ENCODE measurements at regions not wholly inside any gene's neighbourhood (a gene's known extent, or its start where the extent isn't known, plus 50 kb on each side); places are given as distances from the start of the nearest gene placed in this dataset.

DNA sequence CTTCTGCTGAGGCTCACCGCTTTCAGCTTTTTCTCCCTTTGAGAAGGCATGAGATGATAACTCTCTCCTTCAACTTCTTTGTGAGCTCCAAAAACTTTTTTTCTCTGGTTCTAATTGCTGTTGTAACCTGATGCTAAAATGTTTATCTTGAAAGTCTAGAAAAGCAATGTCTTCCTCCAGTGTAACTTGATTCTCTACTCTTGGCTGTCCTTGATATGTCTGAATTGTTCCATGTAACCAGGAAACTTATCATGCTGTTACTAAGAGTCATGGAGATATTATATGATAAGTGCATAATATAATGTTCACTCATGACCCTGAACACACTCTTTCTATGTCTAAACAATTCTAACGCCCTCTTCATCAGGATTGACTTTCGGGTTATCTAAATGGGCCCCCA, 128.0 kb upstream of the ABCA1 start:
- Mint-ChIP-seq H3K4me1 (peaks cover 40% of the 10 kb centered on the region), H3K4me3 (no peak overlapping the region), H3K9me3 (no peaks in the 10 kb centered on the region), H3K36me3 (peaks cover 0 to 4% of the 10 kb centered on the region in 2 donors), H3K27me3 (ENCODE audit: low read depth in 3 of 3) (peaks cover 0 to 10% (median 1%) of the 10 kb centered on the region in 3 donors), H3K27ac (no peak overlapping the region)
- no peak overlapping the region for H3K4me2 ChIP-seq (replicated peaks; ENCODE audit: extremely low read depth, low read length, poor library complexity, severe bottlenecking)
- no peaks in the 10 kb centered on the region for H3K36me3 ChIP-seq (replicated peaks in 1 of 2; ENCODE audit: control insufficient read depth in 1 of 2, insufficient read depth in 2 of 2, low read length in 2 of 2)
- no peak overlapping the region for H2AFZ ChIP-seq (ENCODE audit: insufficient read depth, low read depth, low read length, poor library complexity, severe bottlenecking)
- no peak overlapping the region for H3K9ac ChIP-seq (ENCODE audit: insufficient read depth, low read length, poor library complexity, severe bottlenecking)
- H3K9me3 ChIP-seq (replicated peaks in 1 of 2; ENCODE audit: control insufficient read depth in 1 of 2, insufficient read depth in 1 of 2, low read length in 2 of 2) = no peaks in the 10 kb centered on the region
- intact Hi-C loops (cut with micrococcal nuclease) = loop anchor here in 1 of 2 donors (10.0 kb wide), 1 partner anchor 271 kb away; no protein-coding TSS in a partner anchor
- no peaks in the 10 kb centered on the region for H4K20me1 ChIP-seq (ENCODE audit: insufficient read depth, low read length)
- H3K4me1 ChIP-seq (ENCODE audit: control insufficient read depth in 1 of 2, insufficient read depth in 2 of 2, low read length in 2 of 2) = peaks cover 30 to 34% of the 10 kb centered on the region in 2 donors
- no peak for DNase-seq
- TF ChIP-seq, protein P1, sequence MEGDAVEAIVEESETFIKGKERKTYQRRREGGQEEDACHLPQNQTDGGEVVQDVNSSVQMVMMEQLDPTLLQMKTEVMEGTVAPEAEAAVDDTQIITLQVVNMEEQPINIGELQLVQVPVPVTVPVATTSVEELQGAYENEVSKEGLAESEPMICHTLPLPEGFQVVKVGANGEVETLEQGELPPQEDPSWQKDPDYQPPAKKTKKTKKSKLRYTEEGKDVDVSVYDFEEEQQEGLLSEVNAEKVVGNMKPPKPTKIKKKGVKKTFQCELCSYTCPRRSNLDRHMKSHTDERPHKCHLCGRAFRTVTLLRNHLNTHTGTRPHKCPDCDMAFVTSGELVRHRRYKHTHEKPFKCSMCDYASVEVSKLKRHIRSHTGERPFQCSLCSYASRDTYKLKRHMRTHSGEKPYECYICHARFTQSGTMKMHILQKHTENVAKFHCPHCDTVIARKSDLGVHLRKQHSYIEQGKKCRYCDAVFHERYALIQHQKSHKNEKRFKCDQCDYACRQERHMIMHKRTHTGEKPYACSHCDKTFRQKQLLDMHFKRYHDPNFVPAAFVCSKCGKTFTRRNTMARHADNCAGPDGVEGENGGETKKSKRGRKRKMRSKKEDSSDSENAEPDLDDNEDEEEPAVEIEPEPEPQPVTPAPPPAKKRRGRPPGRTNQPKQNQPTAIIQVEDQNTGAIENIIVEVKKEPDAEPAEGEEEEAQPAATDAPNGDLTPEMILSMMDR (IDR thresholded peaks at IDR 0.05) = no peak
- H3K27me3 ChIP-seq (ENCODE audit: control insufficient read depth in 2 of 2, insufficient read depth in 2 of 2, low read length in 2 of 2) = no peaks in the 10 kb centered on the region
- WGBS (ENCODE audit: insufficient coverage) = no CpG with 5 or more reads among the region's 3 CpGs
- H3K27ac ChIP-seq (ENCODE audit: low read depth in 1 of 2, low read length in 2 of 2) = no peak overlapping the region
- H3K4me3 ChIP-seq (replicated peaks in 1 of 3; ENCODE audit: low read depth in 2 of 3, low read length in 3 of 3) = no peak overlapping the region
- H3K79me2 ChIP-seq (ENCODE audit: insufficient read depth, low read length) = no peaks in the 10 kb centered on the region

DNA sequence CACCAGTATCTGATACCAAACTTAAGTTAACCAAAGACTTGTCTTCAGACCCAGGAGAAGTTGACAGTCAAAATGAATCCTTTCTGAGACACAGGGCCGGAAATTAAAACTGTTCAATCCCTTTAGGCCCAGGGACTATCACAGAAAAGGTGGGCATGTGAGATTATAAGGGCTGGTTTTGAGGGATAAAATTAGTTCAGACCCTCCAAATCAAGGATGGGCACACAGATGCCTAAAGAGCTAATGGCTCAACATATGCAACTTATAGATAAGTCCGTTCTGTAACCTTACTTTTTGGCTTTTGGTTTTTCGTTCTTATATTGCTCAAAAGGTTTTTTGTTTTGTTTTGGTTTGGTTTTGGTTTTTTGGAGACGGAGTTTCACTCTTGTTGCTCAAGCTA, 129.6 kb upstream of the ABCA1 start:
- TF ChIP-seq, protein P1 (IDR thresholded peaks at IDR 0.05) = no peak

More for the DNA sequence above, 129.6 kb upstream of the ABCA1 start:
- WGBS (ENCODE audit: insufficient coverage) = 100% methylated on average over 1 of the region's 4 CpGs
- H3K27ac Mint-ChIP-seq = no peak overlapping the region
- no peak overlapping the region for H3K27ac ChIP-seq (ENCODE audit: low read depth in 1 of 2, low read length in 2 of 2)
- peaks cover 22 to 25% of the 10 kb centered on the region in 2 donors for H3K4me1 ChIP-seq (ENCODE audit: control insufficient read depth in 1 of 2, insufficient read depth in 2 of 2, low read length in 2 of 2)
- peaks cover 0 to 14% (median 1%) of the 10 kb centered on the region in 3 donors for H3K27me3 Mint-ChIP-seq (ENCODE audit: low read depth in 3 of 3)
- peaks cover 33% of the 10 kb centered on the region for H3K4me1 Mint-ChIP-seq
- no peaks in the 10 kb centered on the region for H3K36me3 ChIP-seq (replicated peaks in 1 of 2; ENCODE audit: control insufficient read depth in 1 of 2, insufficient read depth in 2 of 2, low read length in 2 of 2)
- H3K4me3 ChIP-seq (replicated peaks in 1 of 3; ENCODE audit: low read depth in 2 of 3, low read length in 3 of 3) = no peak overlapping the region
- H3K9ac ChIP-seq (ENCODE audit: insufficient read depth, low read length, poor library complexity, severe bottlenecking) = no peak overlapping the region
- intact Hi-C loops (cut with micrococcal nuclease) = loop anchor here in 1 of 2 donors (10.0 kb wide), 1 partner anchor 273 kb away; no protein-coding TSS in a partner anchor
- H3K4me3 Mint-ChIP-seq = no peak overlapping the region
- no peak for DNase-seq
- no peaks in the 10 kb centered on the region for H3K9me3 Mint-ChIP-seq
- no peak overlapping the region for H3K4me2 ChIP-seq (replicated peaks; ENCODE audit: extremely low read depth, low read length, poor library complexity, severe bottlenecking)
- H3K36me3 Mint-ChIP-seq = peaks cover 0 to 4% of the 10 kb centered on the region in 2 donors
- H2AFZ ChIP-seq (ENCODE audit: insufficient read depth, low read depth, low read length, poor library complexity, severe bottlenecking) = no peak overlapping the region
- H4K20me1 ChIP-seq (ENCODE audit: insufficient read depth, low read length) = no peaks in the 10 kb centered on the region
- H3K9me3 ChIP-seq (replicated peaks in 1 of 2; ENCODE audit: control insufficient read depth in 1 of 2, insufficient read depth in 1 of 2, low read length in 2 of 2) = no peaks in the 10 kb centered on the region
- no peaks in the 10 kb centered on the region for H3K79me2 ChIP-seq (ENCODE audit: insufficient read depth, low read length)
- no peaks in the 10 kb centered on the region for H3K27me3 ChIP-seq (ENCODE audit: control insufficient read depth in 2 of 2, insufficient read depth in 2 of 2, low read length in 2 of 2)

Data from CD14-positive monocyte (primary cell).